Activated CD8-positive, alpha-beta memory T cell treated with anti-CD3 and anti-CD28 coated beads, Interleukin-2, amount 50 U/mL, for 4 hours (primary cell): ENCODE measurements at regions not wholly inside any gene's neighbourhood (a gene's known extent, or its start where the extent isn't known, plus 50 kb on each side); places are given as distances from the start of the nearest gene placed in this dataset.

ENCODE experiments used
- DNase-seq: peaks from one replicate; pipeline ENCODE4 v3.0.0-alpha.2; 2020

GRCh38 chr12:126483145-126484068 is 1418.2 kb downstream of the AACS start:
- no peak for DNase-seq

- DNase-seq: no peak
These were observed 1422.3 kb downstream of the AACS start for GRCh38 chr12:126487431-126487980.

- DNase-seq: no peak
These were observed 1423.6 kb downstream of the AACS start for GRCh38 chr12:126488806-126489205.

GRCh38 chr12:126492181-126492580 is 1426.9 kb downstream of the AACS start:
- DNase-seq: no peak

GRCh38 chr12:126493366-126494108 is 1428.3 kb downstream of the AACS start:
- no peak for DNase-seq

GRCh38 chr12:126496201-126496600 is 1431.0 kb downstream of the AACS start:
- DNase-seq: no peak

GRCh38 chr12:126506426-126507182 is 1441.4 kb downstream of the AACS start:
- DNase-seq: no peak

- DNase-seq: no peak
These were observed 1442.0 kb downstream of the AACS start for GRCh38 chr12:126507231-126507630.

- no peak for DNase-seq
These were observed 1444.3 kb downstream of the AACS start for GRCh38 chr12:126509572-126509971.

GRCh38 chr12:126510630-126511029 is 1445.4 kb downstream of the AACS start:
- no peak for DNase-seq

GRCh38 chr12:126512916-126513913 is 1448.0 kb downstream of the AACS start:
- no peak for DNase-seq

- DNase-seq: no peak
These were observed 1453.5 kb downstream of the AACS start for GRCh38 chr12:126518596-126519200.

- DNase-seq: no peak
These were observed 1454.6 kb downstream of the AACS start for GRCh38 chr12:126519833-126520232.

GRCh38 chr12:126523891-126524290 is 1458.7 kb downstream of the AACS start:
- no peak for DNase-seq

- DNase-seq: no peak
These were observed 1469.3 kb downstream of the AACS start for GRCh38 chr12:126534495-126534894.

- no peak for DNase-seq
These were observed 1469.7 kb downstream of the AACS start for GRCh38 chr12:126534942-126535341.

- no peak for DNase-seq
These were observed 1470.7 kb downstream of the AACS start for GRCh38 chr12:126535971-126536370.

- DNase-seq: no peak
These were observed 1472.8 kb downstream of the AACS start for GRCh38 chr12:126537961-126538530.

- DNase-seq: no peak
These were observed 1473.7 kb downstream of the AACS start for GRCh38 chr12:126538888-126539287.

- DNase-seq: no peak
These were observed 1480.2 kb downstream of the AACS start for GRCh38 chr12:126545411-126545810.

- DNase-seq: no peak
These were observed 1482.7 kb downstream of the AACS start for GRCh38 chr12:126547905-126548304.
